Activated T-cell treated with anti-CD3 and anti-CD28 coated beads, Interleukin-2, amount 50 U/mL, for 48 hours (primary cell): ENCODE measurements at regions not wholly inside any gene's neighbourhood (a gene's known extent, or its start where the extent isn't known, plus 50 kb on each side); places are given as distances from the start of the nearest gene placed in this dataset.
"Not testable (repeated sequence)": the region's sequence is repeated elsewhere in the genome, so short reads cannot be mapped to it uniquely, and the experiment has no call there.

Experiments used
- DNase-seq, 2 experiments: peaks; one replicate each; pipeline ENCODE4 v3.0.0-alpha.2; 2020

- DNase-seq: not testable (repeated sequence)
These were observed 88.5 kb upstream of the CDC42EP3 start for GRCh38 chr2:37759989-37760388.

GRCh38 chr2:37760471-37760870, 89.0 kb upstream of the CDC42EP3 start:
- DNase-seq: no peak

GRCh38 chr2:37762281-37762680, 90.8 kb upstream of the CDC42EP3 start:
- DNase-seq: not testable (repeated sequence)

- no peak for DNase-seq
These were observed 93.3 kb upstream of the CDC42EP3 start for GRCh38 chr2:37764739-37765138.

- no peak for DNase-seq
These were observed 94.7 kb upstream of the CDC42EP3 start for GRCh38 chr2:37766106-37766505.

GRCh38 chr2:37767046-37767445, 95.6 kb upstream of the CDC42EP3 start:
- no peak for DNase-seq

- DNase-seq: no peak
These were observed 96.8 kb upstream of the CDC42EP3 start for GRCh38 chr2:37767959-37768925.

- no peak for DNase-seq
These were observed 98.1 kb upstream of the CDC42EP3 start for GRCh38 chr2:37769551-37769950.

- no peak for DNase-seq
These were observed 99.4 kb upstream of the CDC42EP3 start for GRCh38 chr2:37770797-37771196.

GRCh38 chr2:37771600-37772088, 100.2 kb upstream of the CDC42EP3 start:
- DNase-seq: no peak

- no peak for DNase-seq
These were observed 102.1 kb upstream of the CDC42EP3 start for GRCh38 chr2:37773371-37774130.

GRCh38 chr2:37774171-37774944, 102.9 kb upstream of the CDC42EP3 start:
- not testable (repeated sequence) for DNase-seq

- no peak for DNase-seq
These were observed 103.8 kb upstream of the CDC42EP3 start for GRCh38 chr2:37774976-37775907.

- no peak for DNase-seq
These were observed 104.4 kb upstream of the CDC42EP3 start for GRCh38 chr2:37775908-37776250.

GRCh38 chr2:37776487-37776886, 105.0 kb upstream of the CDC42EP3 start:
- no peak for DNase-seq

- no peak for DNase-seq
These were observed 107.7 kb upstream of the CDC42EP3 start for GRCh38 chr2:37779139-37779538.

- DNase-seq: no peak
These were observed 108.4 kb upstream of the CDC42EP3 start for GRCh38 chr2:37779611-37780386.

- DNase-seq: no peak
These were observed 108.9 kb upstream of the CDC42EP3 start for GRCh38 chr2:37780387-37780676.

- no peak for DNase-seq
These were observed 109.6 kb upstream of the CDC42EP3 start for GRCh38 chr2:37781028-37781427.

GRCh38 chr2:37782155-37782673, 110.8 kb upstream of the CDC42EP3 start:
- no peak for DNase-seq
